ENCODE measurements at regions not wholly inside any gene's neighbourhood (a gene's known extent, or its start where the extent isn't known, plus 50 kb on each side); places are given as distances from the start of the nearest gene placed in this dataset.

- DNase-seq (ENCODE audit: low read depth, low spot score), result no peak
- H3K27me3 Mint-ChIP-seq (ENCODE audit: low read depth), result peaks cover 8% of the 10 kb centered on the region
- H3K4me1 Mint-ChIP-seq, result no peaks in the 10 kb centered on the region
- no peak overlapping the region for H3K4me3 Mint-ChIP-seq
- no peaks in the 10 kb centered on the region for H3K36me3 Mint-ChIP-seq (ENCODE audit: low read depth)
- peaks cover 13% of the 10 kb centered on the region for H3K9me3 Mint-ChIP-seq
- TF ChIP-seq, protein P1, sequence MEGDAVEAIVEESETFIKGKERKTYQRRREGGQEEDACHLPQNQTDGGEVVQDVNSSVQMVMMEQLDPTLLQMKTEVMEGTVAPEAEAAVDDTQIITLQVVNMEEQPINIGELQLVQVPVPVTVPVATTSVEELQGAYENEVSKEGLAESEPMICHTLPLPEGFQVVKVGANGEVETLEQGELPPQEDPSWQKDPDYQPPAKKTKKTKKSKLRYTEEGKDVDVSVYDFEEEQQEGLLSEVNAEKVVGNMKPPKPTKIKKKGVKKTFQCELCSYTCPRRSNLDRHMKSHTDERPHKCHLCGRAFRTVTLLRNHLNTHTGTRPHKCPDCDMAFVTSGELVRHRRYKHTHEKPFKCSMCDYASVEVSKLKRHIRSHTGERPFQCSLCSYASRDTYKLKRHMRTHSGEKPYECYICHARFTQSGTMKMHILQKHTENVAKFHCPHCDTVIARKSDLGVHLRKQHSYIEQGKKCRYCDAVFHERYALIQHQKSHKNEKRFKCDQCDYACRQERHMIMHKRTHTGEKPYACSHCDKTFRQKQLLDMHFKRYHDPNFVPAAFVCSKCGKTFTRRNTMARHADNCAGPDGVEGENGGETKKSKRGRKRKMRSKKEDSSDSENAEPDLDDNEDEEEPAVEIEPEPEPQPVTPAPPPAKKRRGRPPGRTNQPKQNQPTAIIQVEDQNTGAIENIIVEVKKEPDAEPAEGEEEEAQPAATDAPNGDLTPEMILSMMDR (conservative IDR thresholded peaks at IDR 0.05), result no peak
- H3K27ac Mint-ChIP-seq (ENCODE audit: unreplicated experiment), result no peak overlapping the region
These were observed 1461.2 kb downstream of the TBC1D22A start for GRCh38 chr22:48223488-48224190.

DNA sequence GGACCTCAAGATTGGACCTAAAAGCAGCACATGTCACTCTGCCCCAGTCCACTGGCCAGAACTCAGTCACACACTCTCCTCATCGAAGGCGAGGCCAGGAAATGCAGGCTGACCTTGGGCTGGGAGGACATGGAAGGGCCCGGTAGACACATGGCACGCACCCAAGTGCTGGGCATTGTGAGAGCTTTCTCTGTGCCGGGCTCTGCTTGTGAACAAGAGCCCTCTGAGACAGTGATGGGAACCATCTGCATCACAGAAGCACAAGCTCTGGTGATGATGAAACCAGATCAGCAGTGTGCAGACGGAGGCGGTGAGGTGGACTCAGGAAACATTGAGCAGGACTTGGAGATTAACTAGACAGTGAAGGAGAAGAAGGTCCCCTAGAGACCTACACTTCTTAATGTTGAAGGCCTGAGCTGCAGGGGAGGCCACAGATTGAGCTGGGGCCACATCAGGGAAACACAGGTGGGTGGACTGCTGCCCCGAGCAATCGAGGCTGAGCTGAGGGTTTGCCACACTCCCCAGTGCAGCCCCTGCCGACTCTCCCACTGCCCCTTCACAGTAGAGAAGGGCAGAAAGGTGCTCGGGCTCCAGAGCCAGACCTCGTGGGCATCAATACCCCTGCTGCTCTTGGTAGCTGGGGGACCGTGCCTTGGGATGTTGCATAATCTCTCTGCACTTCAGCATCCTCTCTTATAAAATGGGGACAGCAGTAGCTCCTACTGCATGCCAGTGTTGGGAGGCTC, 1460.5 kb downstream of the TBC1D22A start:
- no peak for DNase-seq (ENCODE audit: low read depth, low spot score)

GRCh38 chr22:48218889-48219420, 1456.5 kb downstream of the TBC1D22A start:
- Mint-ChIP-seq H3K36me3 (ENCODE audit: low read depth) (no peaks in the 10 kb centered on the region), H3K4me1 (no peaks in the 10 kb centered on the region), H3K4me3 (no peak overlapping the region), H3K9me3 (peaks cover 11% of the 10 kb centered on the region), H3K27me3 (ENCODE audit: low read depth) (peaks cover 5% of the 10 kb centered on the region), H3K27ac (ENCODE audit: unreplicated experiment) (no peak overlapping the region)
- DNase-seq (ENCODE audit: low read depth, low spot score), result no peak
- TF ChIP-seq, protein P1 (conservative IDR thresholded peaks at IDR 0.05), result no peak

More for the DNA sequence above, 1460.5 kb downstream of the TBC1D22A start:
- Mint-ChIP-seq H3K4me1 (no peaks in the 10 kb centered on the region), H3K4me3 (no peak overlapping the region), H3K36me3 (ENCODE audit: low read depth) (no peaks in the 10 kb centered on the region), H3K27me3 (ENCODE audit: low read depth) (peaks cover 8% of the 10 kb centered on the region), H3K9me3 (peaks cover 13% of the 10 kb centered on the region), H3K27ac (ENCODE audit: unreplicated experiment) (no peak overlapping the region)
- TF ChIP-seq, protein P1 (conservative IDR thresholded peaks at IDR 0.05), result no peak

- no peak overlapping the region for H3K27ac Mint-ChIP-seq (ENCODE audit: unreplicated experiment)
- no peak overlapping the region for H3K4me3 Mint-ChIP-seq
- H3K36me3 Mint-ChIP-seq (ENCODE audit: low read depth), result no peaks in the 10 kb centered on the region
- TF ChIP-seq, protein P1 (conservative IDR thresholded peaks at IDR 0.05), result no peak
- peaks cover 5% of the 10 kb centered on the region for H3K27me3 Mint-ChIP-seq (ENCODE audit: low read depth)
- no peak for DNase-seq (ENCODE audit: low read depth, low spot score)
- peaks cover 11% of the 10 kb centered on the region for H3K9me3 Mint-ChIP-seq
- no peaks in the 10 kb centered on the region for H3K4me1 Mint-ChIP-seq
These were observed 1455.1 kb downstream of the TBC1D22A start for GRCh38 chr22:48217596-48217995.

DNA sequence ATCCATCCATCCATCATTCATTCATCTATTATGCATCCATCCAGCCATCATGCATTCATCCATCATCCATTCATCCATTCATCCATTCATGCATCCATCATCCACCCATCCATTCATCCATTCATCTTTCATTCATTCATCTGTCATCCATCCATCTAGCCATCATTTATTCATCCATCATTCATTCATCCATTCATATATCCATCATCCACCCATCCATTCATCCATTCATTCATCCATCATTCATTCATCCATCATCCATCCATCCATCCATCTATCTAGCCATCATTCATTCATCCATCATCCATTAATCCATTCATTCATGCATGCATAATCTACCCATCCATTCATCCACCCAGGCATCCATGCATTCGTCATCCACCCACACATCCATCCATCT, 1450.3 kb downstream of the TBC1D22A start:
- H3K27me3 Mint-ChIP-seq (ENCODE audit: low read depth), result peaks cover 12% of the 10 kb centered on the region
- H3K27ac Mint-ChIP-seq (ENCODE audit: unreplicated experiment), result no peak overlapping the region
- TF ChIP-seq, protein P1 (conservative IDR thresholded peaks at IDR 0.05), result no peak
- DNase-seq (ENCODE audit: low read depth, low spot score), result no peak
- H3K4me3 Mint-ChIP-seq, result no peak overlapping the region
- H3K36me3 Mint-ChIP-seq (ENCODE audit: low read depth), result no peaks in the 10 kb centered on the region
- peaks cover 14% of the 10 kb centered on the region for H3K4me1 Mint-ChIP-seq
- H3K9me3 Mint-ChIP-seq, result no peaks in the 10 kb centered on the region

Data from neural crest cell (in vitro differentiated cells).